HG03469 (cell line): ENCODE measurements at regions not wholly inside any gene's neighbourhood (a gene's known extent, or its start where the extent isn't known, plus 50 kb on each side); places are given as distances from the start of the nearest gene placed in this dataset.

ENCODE experiments used
- ATAC-seq: cut with Tn5 transposase; IDR thresholded peaks from one replicate; pipeline ENCODE4 v1.9.1; 2021; ENCODE audit warnings: mild to moderate bottlenecking, moderate library complexity, moderate number of reproducible peaks; ENCODE audit not compliant: unreplicated experiment

- no peak for ATAC-seq
Observed at GRCh38 chr2:120807751-120808150, 72.1 kb downstream of the GLI2 start.

GRCh38 chr2:120809151-120809550 is 73.5 kb downstream of the GLI2 start:
- ATAC-seq = no peak

- ATAC-seq = no peak
Observed at GRCh38 chr2:120809609-120810440, 74.2 kb downstream of the GLI2 start.

- ATAC-seq = no peak
Observed at GRCh38 chr2:120810639-120811038, 75.0 kb downstream of the GLI2 start.

- ATAC-seq = no peak
Observed at GRCh38 chr2:120812866-120813265, 77.2 kb downstream of the GLI2 start.

- no peak for ATAC-seq
Observed at GRCh38 chr2:120814352-120814751, 78.7 kb downstream of the GLI2 start.

- no peak for ATAC-seq
Observed at GRCh38 chr2:120815292-120815691, 79.6 kb downstream of the GLI2 start.

GRCh38 chr2:120817136-120817955 is 81.7 kb downstream of the GLI2 start:
- no peak for ATAC-seq

GRCh38 chr2:120817956-120818325 is 82.3 kb downstream of the GLI2 start:
- ATAC-seq = no peak

- no peak for ATAC-seq
Observed at GRCh38 chr2:120818441-120818920, 82.8 kb downstream of the GLI2 start.

- ATAC-seq = no peak
Observed at GRCh38 chr2:120819720-120820210, 84.1 kb downstream of the GLI2 start.

GRCh38 chr2:120820263-120820952 is 84.7 kb downstream of the GLI2 start:
- no peak for ATAC-seq

GRCh38 chr2:120820953-120821279 is 85.2 kb downstream of the GLI2 start:
- ATAC-seq = no peak

GRCh38 chr2:120821446-120822160 is 85.9 kb downstream of the GLI2 start:
- no peak for ATAC-seq

GRCh38 chr2:120822933-120823332 is 87.3 kb downstream of the GLI2 start:
- no peak for ATAC-seq

- ATAC-seq = no peak
Observed at GRCh38 chr2:120823551-120823950, 87.9 kb downstream of the GLI2 start.

GRCh38 chr2:120824246-120824645 is 88.6 kb downstream of the GLI2 start:
- no peak for ATAC-seq

- no peak for ATAC-seq
Observed at GRCh38 chr2:120825370-120826259, 89.9 kb downstream of the GLI2 start.

- no peak for ATAC-seq
Observed at GRCh38 chr2:120826260-120826648, 90.6 kb downstream of the GLI2 start.
